ENCODE measurements at regions not wholly inside any gene's neighbourhood (a gene's known extent, or its start where the extent isn't known, plus 50 kb on each side); places are given as distances from the start of the nearest gene placed in this dataset.
"Not testable (repeated sequence)": the region's sequence is repeated elsewhere in the genome, so short reads cannot be mapped to it uniquely, and the experiment has no call there.

- DNase-seq (ENCODE audit: low spot score) = no peak
Measured at GRCh38 chrX:115402299-115402698, 112.8 kb downstream of the LUZP4 start.

DNA sequence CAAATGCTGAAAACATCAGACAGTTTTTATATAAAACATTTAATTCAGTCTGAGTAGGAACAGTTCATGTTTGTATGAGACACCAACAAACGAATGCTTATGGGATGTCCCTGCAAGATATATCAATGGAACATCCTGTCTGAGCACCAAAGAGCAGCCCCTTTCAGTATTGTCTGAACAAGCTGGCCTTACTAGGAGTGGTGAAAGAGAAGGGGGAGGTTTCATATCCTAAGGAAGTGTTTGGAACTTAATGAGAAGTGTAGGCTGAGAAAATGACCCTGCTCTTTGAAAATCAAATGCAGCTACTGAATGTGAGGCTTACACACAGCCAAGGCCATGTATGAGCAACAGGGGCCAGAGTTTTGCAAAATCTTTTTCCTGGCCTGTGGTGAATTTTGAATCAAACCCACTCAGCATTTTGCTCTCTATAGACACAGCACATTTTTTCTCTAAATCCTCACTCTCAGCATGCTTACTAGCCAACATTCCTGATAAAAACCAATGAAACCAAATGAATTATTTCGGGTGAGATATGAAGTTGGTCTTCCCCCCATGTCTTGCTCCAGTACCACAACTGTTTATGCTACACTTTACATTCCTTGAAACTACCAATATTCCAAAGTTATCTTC, 119.4 kb downstream of the LUZP4 start:
- DNase-seq (ENCODE audit: low spot score) = no peak

GRCh38 chrX:115409551-115409950, 120.0 kb downstream of the LUZP4 start:
- DNase-seq (ENCODE audit: low spot score) = no peak

DNA sequence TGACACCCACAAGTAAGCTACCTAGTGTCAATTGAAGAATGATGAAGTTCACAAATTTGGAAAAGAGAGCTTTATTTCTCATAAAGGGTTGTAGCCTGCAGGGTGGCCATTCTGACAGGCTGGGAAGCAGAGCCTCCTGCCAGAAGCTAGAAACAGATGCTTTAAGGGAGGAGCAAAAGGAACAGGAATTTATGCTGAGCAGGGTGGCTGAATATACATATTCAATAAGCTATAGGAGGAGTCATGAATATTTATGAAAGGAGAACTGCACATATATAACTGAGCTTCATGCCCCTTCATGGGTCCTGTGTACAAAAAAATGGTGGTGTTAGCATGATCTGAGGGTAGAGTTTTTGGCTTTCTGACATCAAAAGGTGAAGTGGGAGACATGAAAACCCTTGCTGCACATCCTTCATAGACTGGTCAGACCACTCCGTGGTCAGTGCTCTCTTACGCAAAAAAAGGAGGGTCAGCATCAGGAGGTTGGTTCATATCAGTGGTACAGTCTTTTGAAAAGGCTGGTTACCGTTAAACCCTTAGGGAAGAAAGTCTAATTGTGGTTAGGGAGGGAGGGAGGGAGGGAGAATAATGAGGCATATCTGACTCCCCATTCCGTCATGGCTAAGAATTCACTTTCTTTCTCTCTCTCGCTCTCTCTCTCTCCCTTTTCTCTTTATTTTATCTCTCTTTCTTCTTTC, 121.4 kb downstream of the LUZP4 start:
- no peak for DNase-seq (ENCODE audit: low spot score)

GRCh38 chrX:115413246-115413878, 123.8 kb downstream of the LUZP4 start:
- no peak for DNase-seq (ENCODE audit: low spot score)

DNA sequence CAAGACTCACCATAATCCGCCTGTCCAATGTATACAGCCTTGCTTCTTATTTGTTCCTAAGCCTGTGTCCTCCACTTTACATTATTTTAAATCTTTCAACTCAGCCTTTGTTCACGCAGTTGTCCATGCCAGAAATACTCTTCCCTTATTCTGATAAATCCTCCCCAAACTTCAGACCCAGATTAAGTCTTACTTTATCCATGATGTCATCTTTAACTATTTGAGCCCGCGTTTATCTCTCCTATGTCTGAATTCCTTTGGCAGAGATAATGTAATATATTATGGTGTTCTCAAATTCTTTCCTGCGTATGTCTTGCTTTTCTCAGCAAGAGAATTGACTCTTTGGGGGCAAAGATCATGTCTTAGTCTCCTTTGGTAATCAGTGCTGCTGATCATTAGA, 129.6 kb downstream of the LUZP4 start:
- DNase-seq (ENCODE audit: low spot score) = no peak

DNA sequence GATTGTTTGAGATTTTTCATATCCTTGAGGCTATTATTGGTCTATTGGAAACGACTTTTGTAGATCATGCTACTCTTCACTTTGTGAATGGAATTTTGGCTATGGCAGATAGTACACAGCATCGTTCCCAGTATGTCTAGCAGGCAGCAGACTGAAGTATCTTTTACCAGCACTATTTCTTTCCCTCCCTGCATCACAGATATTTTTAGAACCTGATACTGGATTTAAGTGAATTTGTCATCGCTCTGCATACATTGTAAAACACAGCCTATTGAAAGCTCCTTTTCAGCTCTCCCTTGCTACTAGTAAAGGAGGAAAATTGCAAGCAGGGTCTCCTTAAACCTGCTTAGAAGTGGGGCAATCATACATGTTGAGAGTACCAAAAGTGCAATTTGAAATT, 133.6 kb downstream of the LUZP4 start:
- no peak for DNase-seq (ENCODE audit: low spot score)

DNA sequence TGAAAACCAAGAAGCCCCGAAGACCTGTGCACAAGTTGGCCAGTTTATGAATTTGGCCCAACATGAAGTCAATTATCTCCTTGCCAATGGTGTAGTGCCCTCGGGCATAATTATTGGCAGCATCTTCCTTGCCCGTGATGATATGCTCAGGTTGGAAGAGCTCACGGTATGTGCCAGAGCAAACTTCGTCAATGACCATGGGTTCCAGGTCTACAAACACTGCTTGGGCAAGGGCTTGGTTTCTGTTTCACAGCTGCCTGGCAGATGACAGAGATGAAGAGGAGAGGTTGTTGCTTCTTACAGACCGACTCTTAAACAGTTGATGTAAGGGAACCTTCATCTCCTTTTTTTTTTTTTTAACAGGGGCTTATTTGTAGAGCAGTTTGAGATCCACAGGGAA, 135.6 kb upstream of the PLS3 start:
- no peak for DNase-seq (ENCODE audit: low spot score)

GRCh38 chrX:115427861-115428410, 133.0 kb upstream of the PLS3 start:
- no peak for DNase-seq (ENCODE audit: low spot score)

- not testable (repeated sequence) for DNase-seq (ENCODE audit: low spot score)
Measured at GRCh38 chrX:115434834-115435233, 126.1 kb upstream of the PLS3 start.

- DNase-seq (ENCODE audit: low spot score) = no peak
Measured at GRCh38 chrX:115437841-115438595, 123.0 kb upstream of the PLS3 start.

- DNase-seq (ENCODE audit: low spot score) = no peak
Measured at GRCh38 chrX:115448146-115448545, 112.8 kb upstream of the PLS3 start.

DNA sequence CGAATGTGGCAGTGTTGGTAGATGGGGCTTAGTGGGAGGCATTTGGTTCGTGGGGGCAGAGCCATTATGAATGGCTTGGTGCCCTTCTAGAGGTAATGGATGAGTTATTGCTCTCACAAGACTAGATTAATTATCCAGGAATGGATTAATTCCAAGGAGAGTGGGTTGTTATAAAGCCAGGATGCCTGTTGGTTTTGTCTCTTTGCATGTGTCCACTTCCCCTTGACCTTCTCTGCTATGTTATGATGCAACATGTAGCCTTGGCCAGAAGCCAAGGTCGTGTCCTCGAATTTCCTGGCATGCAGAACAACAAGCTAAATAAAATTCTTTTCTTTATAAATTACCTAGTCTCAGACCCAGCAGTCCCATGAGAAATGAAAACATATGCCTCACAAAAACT, 111.2 kb upstream of the PLS3 start:
- no peak for DNase-seq (ENCODE audit: low spot score)

GRCh38 chrX:115452251-115452650, 108.7 kb upstream of the PLS3 start:
- DNase-seq (ENCODE audit: low spot score) = no peak

DNA sequence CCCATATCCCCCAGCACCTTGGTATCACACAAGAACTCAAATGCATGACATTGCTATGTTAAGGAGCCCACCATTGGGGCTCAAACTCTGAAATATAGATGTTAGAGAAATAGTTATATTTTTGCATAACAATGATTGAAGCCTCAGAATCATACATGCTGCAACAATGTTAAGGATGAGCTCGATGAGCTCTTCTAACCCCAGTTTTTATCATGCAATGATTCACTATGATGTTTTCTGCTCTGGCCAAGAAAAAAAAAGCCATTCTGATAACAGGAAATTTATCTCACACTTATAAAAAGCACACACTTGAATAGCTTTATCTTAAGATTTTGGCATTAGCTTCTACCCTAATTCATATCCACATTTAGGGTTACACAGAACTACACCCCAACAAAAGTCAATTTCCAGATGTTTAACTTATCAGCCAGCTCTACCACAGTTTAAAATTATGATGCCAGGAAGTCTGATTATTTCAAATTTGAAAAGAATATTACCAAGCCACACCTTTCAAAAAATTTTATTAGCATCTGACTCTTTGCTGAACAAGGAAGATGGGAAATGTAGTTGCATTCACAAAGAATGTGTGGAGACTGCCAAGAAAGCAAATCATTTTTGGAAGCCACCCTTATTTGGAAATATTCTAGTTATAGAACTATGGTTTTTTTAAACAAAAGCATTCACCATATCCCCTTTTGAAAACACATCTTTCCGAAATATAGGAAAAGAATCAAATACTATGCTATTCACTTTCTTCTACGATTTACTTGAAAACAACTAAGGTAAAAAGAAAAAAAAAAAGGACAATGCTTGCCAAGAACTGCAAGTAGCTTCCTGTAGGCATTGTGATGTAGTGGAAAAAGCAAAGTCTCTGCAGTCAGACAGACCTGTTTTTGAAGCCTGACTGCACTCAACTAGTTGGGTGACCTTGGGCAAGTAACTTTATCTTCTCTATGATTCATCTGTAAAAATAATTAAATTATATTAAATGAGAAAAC, 100.8 kb upstream of the PLS3 start:
- DNase-seq (ENCODE audit: low spot score) = no peak

GRCh38 chrX:115462406-115462805, 98.6 kb upstream of the PLS3 start:
- DNase-seq (ENCODE audit: low spot score) = no peak

GRCh38 chrX:115467961-115468360, 93.0 kb upstream of the PLS3 start:
- no peak for DNase-seq (ENCODE audit: low spot score)

- DNase-seq (ENCODE audit: low spot score) = no peak
Measured at GRCh38 chrX:115472131-115472530, 88.8 kb upstream of the PLS3 start.

DNA sequence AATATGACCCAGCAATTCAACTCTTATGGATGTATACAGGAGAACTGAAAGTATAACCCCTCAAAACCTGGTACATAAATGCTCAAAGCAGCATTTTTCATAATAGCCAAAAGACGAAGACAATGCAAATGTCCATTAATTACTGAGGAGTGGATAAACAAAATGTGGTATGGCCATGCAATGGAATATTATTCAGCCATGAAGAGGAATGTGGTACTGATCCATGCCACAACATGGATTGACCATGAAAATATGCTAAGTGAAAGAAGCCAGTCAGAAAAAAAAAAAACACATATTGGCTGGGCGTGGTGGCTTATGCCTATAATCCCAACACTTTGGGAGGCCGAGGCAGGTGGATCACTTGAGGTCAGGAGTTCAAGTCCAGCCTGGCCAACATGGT, 74.5 kb upstream of the PLS3 start:
- no peak for DNase-seq (ENCODE audit: low spot score)

GRCh38 chrX:115487608-115488007, 73.4 kb upstream of the PLS3 start:
- no peak for DNase-seq (ENCODE audit: low spot score)

GRCh38 chrX:115490814-115491213, 70.2 kb upstream of the PLS3 start:
- DNase-seq (ENCODE audit: low spot score) = no peak

All from H4 (cell line).